ENCODE measurements at regions not wholly inside any gene's neighbourhood (a gene's known extent, or its start where the extent isn't known, plus 50 kb on each side); places are given as distances from the start of the nearest gene placed in this dataset.

GRCh38 chr3:194287374-194287773 lies 63.8 kb downstream of the CPN2 start:
- no peaks in the 10 kb centered on the region for H3K9me3 ChIP-seq (replicated peaks in 1 of 2; ENCODE audit: control insufficient read depth in 1 of 2, insufficient read depth in 1 of 2, low read length in 2 of 2)
- H3K27me3 ChIP-seq (ENCODE audit: control insufficient read depth in 2 of 2, insufficient read depth in 2 of 2, low read length in 2 of 2), result no peaks in the 10 kb centered on the region
- no peaks in the 10 kb centered on the region for H3K4me1 ChIP-seq (ENCODE audit: control insufficient read depth in 1 of 2, insufficient read depth in 2 of 2, low read length in 2 of 2)
- no peak overlapping the region for H3K9ac ChIP-seq (ENCODE audit: insufficient read depth, low read length, poor library complexity, severe bottlenecking)
- no peaks in the 10 kb centered on the region for H3K36me3 Mint-ChIP-seq
- H3K27ac ChIP-seq (ENCODE audit: low read depth in 1 of 2, low read length in 2 of 2), result no peak overlapping the region
- peaks cover 1 to 14% (median 6%) of the 10 kb centered on the region in 3 donors for H3K27me3 Mint-ChIP-seq (ENCODE audit: low read depth in 3 of 3)
- H3K4me3 Mint-ChIP-seq, result no peak overlapping the region
- no peaks in the 10 kb centered on the region for H3K36me3 ChIP-seq (replicated peaks in 1 of 2; ENCODE audit: control insufficient read depth in 1 of 2, insufficient read depth in 2 of 2, low read length in 2 of 2)
- intact Hi-C loops (cut with micrococcal nuclease), result no loop called here
- 100% methylated on average over 2 of the region's 3 CpGs for WGBS (ENCODE audit: insufficient coverage)
- H3K27ac Mint-ChIP-seq, result no peak overlapping the region
- no peak overlapping the region for H2AFZ ChIP-seq (ENCODE audit: insufficient read depth, low read depth, low read length, poor library complexity, severe bottlenecking)
- no peak for TF ChIP-seq CTCF (IDR thresholded peaks at IDR 0.05)
- no peaks in the 10 kb centered on the region for H4K20me1 ChIP-seq (ENCODE audit: insufficient read depth, low read length)
- no peak for DNase-seq
- no peak overlapping the region for H3K4me2 ChIP-seq (replicated peaks; ENCODE audit: extremely low read depth, low read length, poor library complexity, severe bottlenecking)
- H3K4me3 ChIP-seq (replicated peaks in 1 of 3; ENCODE audit: low read depth in 2 of 3, low read length in 3 of 3), result no peak overlapping the region
- H3K4me1 Mint-ChIP-seq, result no peaks in the 10 kb centered on the region
- peaks cover 0 to 1% (median 0%) of the 10 kb centered on the region in 7 donors for H3K9me3 Mint-ChIP-seq
- H3K79me2 ChIP-seq (ENCODE audit: insufficient read depth, low read length), result no peaks in the 10 kb centered on the region

- TF ChIP-seq CTCF (IDR thresholded peaks at IDR 0.05), result no peak
- Mint-ChIP-seq H3K4me3 (no peak overlapping the region), H3K27ac (no peak overlapping the region), H3K4me1 (no peaks in the 10 kb centered on the region), H3K9me3 (peaks cover 0 to 1% (median 0%) of the 10 kb centered on the region in 7 donors), H3K27me3 (ENCODE audit: low read depth in 3 of 3) (peaks cover 4 to 14% (median 11%) of the 10 kb centered on the region in 3 donors), H3K36me3 (no peaks in the 10 kb centered on the region)
- Histone ChIP-seq H3K79me2 (ENCODE audit: insufficient read depth, low read length) (no peaks in the 10 kb centered on the region), H3K27me3 (ENCODE audit: control insufficient read depth in 2 of 2, insufficient read depth in 2 of 2, low read length in 2 of 2) (no peaks in the 10 kb centered on the region), H3K27ac (ENCODE audit: low read depth in 1 of 2, low read length in 2 of 2) (no peak overlapping the region), H2AFZ (ENCODE audit: insufficient read depth, low read depth, low read length, poor library complexity, severe bottlenecking) (no peak overlapping the region), H3K4me3 (replicated peaks in 1 of 3; ENCODE audit: low read depth in 2 of 3, low read length in 3 of 3) (no peak overlapping the region), H3K9me3 (replicated peaks in 1 of 2; ENCODE audit: control insufficient read depth in 1 of 2, insufficient read depth in 1 of 2, low read length in 2 of 2) (no peaks in the 10 kb centered on the region), H4K20me1 (ENCODE audit: insufficient read depth, low read length) (no peaks in the 10 kb centered on the region), H3K4me2 (replicated peaks; ENCODE audit: extremely low read depth, low read length, poor library complexity, severe bottlenecking) (no peak overlapping the region), H3K4me1 (ENCODE audit: control insufficient read depth in 1 of 2, insufficient read depth in 2 of 2, low read length in 2 of 2) (no peaks in the 10 kb centered on the region), H3K9ac (ENCODE audit: insufficient read depth, low read length, poor library complexity, severe bottlenecking) (no peak overlapping the region), H3K36me3 (replicated peaks in 1 of 2; ENCODE audit: control insufficient read depth in 1 of 2, insufficient read depth in 2 of 2, low read length in 2 of 2) (no peaks in the 10 kb centered on the region)
- intact Hi-C loops (cut with micrococcal nuclease), result no loop called here
- 90% methylated on average over 4 of the region's 5 CpGs for WGBS (ENCODE audit: insufficient coverage)
- no peak for DNase-seq
These were observed 63.0 kb downstream of the CPN2 start for GRCh38 chr3:194287977-194288706.
